Activated CD4-positive, alpha-beta T cell treated with anti-CD3 and anti-CD28 coated beads, Interleukin-2, amount 10 ng/mL, durations not matched to agents 7 days and 5 days (primary cell): ENCODE measurements at regions not wholly inside any gene's neighbourhood (a gene's known extent, or its start where the extent isn't known, plus 50 kb on each side); places are given as distances from the start of the nearest gene placed in this dataset.

ENCODE experiments used
- CTCF ChIA-PET: fragments of 350-600 bp; sonication (Branson Sonifier 250); formaldehyde crosslinking; loops from one replicate; lab custom pipeline; 2021; ENCODE audit warnings: antibody characterized with exemption; lab: Charles Lee
- POLR2A ChIA-PET: fragments of 350-600 bp; sonication (Branson Sonifier 250); formaldehyde crosslinking; loops from one replicate; lab custom pipeline; 2021; ENCODE audit warnings: antibody characterized with exemption; lab: Charles Lee
- DNase-seq: peaks from one replicate; pipeline ENCODE4 v3.0.0-alpha.2; 2020
- H3K27ac Mint-ChIP-seq: one replicate; pipeline ENCODE4 v1.8.0; 2021; ENCODE audit warnings: mild to moderate bottlenecking, moderate library complexity, mixed read lengths
- H3K27me3 Mint-ChIP-seq: one replicate; pipeline ENCODE4 v1.8.0; 2021; ENCODE audit warnings: mixed read lengths
- H3K36me3 Mint-ChIP-seq: one replicate; pipeline ENCODE4 v1.8.0; 2021; ENCODE audit warnings: low read depth, mixed read lengths
- H3K4me1 Mint-ChIP-seq: one replicate; pipeline ENCODE4 v1.8.0; 2021; ENCODE audit warnings: mixed read lengths
- H3K4me3 Mint-ChIP-seq: one replicate; pipeline ENCODE4 v1.8.0; 2021; ENCODE audit warnings: mild to moderate bottlenecking, moderate library complexity, mixed read lengths
- H3K9me3 Mint-ChIP-seq: one replicate; pipeline ENCODE4 v1.8.0; 2021; ENCODE audit warnings: mixed read lengths

DNA sequence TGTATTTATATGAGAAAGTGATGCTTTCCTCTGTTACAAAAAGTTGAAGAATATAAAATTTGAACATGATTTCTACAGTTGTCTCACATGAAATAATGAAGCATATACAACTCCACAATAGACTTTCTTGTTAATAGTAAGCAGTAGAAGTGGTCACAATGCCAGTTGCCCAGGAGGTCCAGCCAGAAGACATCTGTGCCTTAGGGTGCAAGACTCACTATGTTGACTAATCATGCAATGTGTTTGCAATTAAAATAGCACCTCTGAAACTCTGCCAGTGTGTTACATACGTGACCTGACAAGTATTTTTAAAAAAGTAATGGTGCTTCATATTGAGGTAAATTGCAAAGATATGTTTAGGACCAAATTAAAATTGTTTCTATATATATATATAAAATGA is 547.2 kb downstream of the ETV1 start:
- no peaks in the 10 kb centered on the region for H3K4me1 Mint-ChIP-seq
- DNase-seq: no peak
- H3K36me3 Mint-ChIP-seq: no peaks in the 10 kb centered on the region
- H3K27me3 Mint-ChIP-seq: no peaks in the 10 kb centered on the region
- no peaks in the 10 kb centered on the region for H3K9me3 Mint-ChIP-seq
- H3K4me3 Mint-ChIP-seq: no peak overlapping the region
- H3K27ac Mint-ChIP-seq: no peak overlapping the region
- ChIA-PET POLR2A (no interaction called here), CTCF (no interaction called here)

DNA sequence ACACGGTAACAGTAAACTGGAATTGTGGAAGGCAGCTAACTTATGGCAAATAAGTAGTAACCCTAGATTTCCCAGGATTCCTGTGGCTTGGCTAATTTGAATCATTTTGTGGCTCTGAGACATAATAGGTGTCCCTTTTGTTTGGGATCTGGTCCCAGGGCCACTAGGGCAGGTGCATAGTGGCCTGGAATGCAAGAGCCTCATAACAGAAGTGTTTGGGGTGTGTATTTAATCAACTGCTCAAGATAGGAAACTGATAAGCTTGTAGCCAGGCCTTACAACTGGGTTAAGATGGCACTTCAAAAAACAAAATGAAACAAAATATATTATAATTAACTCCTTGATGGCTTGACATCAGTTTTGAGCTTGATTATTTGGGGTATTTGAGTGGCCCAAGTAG is 541.8 kb downstream of the ETV1 start:
- ChIA-PET POLR2A (no interaction called here), CTCF (no interaction called here)
- H3K27ac Mint-ChIP-seq: no peak overlapping the region
- H3K27me3 Mint-ChIP-seq: no peaks in the 10 kb centered on the region
- no peaks in the 10 kb centered on the region for H3K36me3 Mint-ChIP-seq
- H3K9me3 Mint-ChIP-seq: peaks cover 9% of the 10 kb centered on the region
- DNase-seq: no peak
- H3K4me1 Mint-ChIP-seq: no peaks in the 10 kb centered on the region
- H3K4me3 Mint-ChIP-seq: no peak overlapping the region

DNA sequence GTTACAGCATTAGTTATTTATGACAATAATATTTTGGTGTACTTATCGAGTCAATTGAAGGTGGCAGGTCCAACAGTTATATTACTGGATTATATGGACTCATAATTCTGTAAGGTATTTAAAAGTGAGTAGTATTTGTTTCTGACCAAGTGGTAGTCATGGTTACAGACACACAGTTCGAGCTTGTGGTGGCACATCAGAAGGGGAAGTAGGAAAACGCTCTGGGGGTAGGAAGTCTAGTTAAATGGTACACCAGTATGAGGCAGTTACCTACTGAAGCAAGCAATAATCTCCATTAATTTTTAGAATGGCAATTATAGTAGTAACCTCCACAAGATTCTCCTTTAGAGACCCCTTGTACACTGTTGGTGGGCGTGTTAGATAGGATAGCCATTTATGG is 541.2 kb downstream of the ETV1 start:
- Mint-ChIP-seq H3K36me3 (no peaks in the 10 kb centered on the region), H3K9me3 (peaks cover 9% of the 10 kb centered on the region), H3K27ac (no peak overlapping the region), H3K4me3 (no peak overlapping the region), H3K27me3 (no peaks in the 10 kb centered on the region), H3K4me1 (no peaks in the 10 kb centered on the region)
- ChIA-PET CTCF (no interaction called here), POLR2A (no interaction called here)
- no peak for DNase-seq

DNA sequence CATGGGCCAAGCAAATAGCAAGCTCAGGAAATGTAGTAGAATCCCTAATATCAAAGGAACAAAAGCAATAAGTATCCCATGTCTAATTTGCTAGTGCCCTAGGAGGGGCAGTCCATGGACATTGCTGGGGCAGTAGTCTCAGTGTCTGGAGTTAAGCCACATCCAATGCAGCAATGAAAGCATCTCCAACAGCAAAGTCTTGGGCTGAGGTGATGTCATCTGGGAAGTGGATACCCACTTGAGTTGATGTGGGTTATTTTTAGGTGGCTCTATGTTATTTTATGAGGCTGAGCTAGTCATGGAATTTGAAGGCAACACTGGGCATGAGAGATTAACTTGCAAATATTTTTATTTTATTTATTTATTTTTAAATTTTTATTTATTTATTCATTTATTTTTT is 540.0 kb downstream of the ETV1 start:
- Mint-ChIP-seq H3K4me3 (no peak overlapping the region), H3K36me3 (no peaks in the 10 kb centered on the region), H3K27me3 (no peaks in the 10 kb centered on the region), H3K9me3 (peaks cover 9% of the 10 kb centered on the region), H3K27ac (no peak overlapping the region), H3K4me1 (no peaks in the 10 kb centered on the region)
- ChIA-PET CTCF (interaction anchor here (0.6 kb wide), 1 partner anchor 336 kb away, joined by 3 read pairs; no protein-coding TSS in a partner anchor), POLR2A (no interaction called here)
- DNase-seq: no peak

DNA sequence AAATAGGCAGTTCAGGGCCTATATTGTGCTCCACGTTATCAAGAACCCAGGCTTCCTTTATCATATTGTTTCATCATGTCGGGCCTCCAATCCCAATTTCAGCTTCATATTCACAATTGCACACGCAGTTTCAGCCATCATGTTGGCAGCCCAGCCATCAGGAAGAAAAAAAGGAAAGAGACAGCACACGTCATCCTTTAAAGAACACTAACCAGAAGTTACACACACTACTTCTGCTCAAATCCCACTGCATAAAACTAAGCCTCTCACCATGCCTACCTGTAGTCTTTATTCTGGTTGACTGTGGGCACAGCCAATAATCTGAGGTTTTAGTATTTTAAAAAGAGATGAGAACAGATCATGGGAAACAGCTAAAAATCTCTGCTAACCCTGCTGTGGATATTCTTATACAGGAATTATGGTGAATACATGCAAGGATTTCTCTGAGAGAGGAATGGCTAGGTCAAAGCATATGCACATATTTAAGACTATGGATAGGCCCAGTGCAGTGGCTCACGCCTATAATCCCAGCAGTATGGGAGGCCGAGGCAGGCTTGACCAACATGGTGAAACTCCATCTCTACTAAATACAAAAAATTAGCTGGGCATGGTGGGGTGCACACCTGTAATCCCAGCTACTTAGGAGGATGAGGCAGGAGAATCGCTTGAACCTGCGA is 534.4 kb downstream of the ETV1 start:
- POLR2A ChIA-PET: no interaction called here
- no peak overlapping the region for H3K4me3 Mint-ChIP-seq
- CTCF ChIA-PET: no interaction called here
- DNase-seq: no peak
- H3K27me3 Mint-ChIP-seq: no peaks in the 10 kb centered on the region
- no peak overlapping the region for H3K27ac Mint-ChIP-seq
- peaks cover 7% of the 10 kb centered on the region for H3K9me3 Mint-ChIP-seq
- no peaks in the 10 kb centered on the region for H3K4me1 Mint-ChIP-seq
- H3K36me3 Mint-ChIP-seq: no peaks in the 10 kb centered on the region

DNA sequence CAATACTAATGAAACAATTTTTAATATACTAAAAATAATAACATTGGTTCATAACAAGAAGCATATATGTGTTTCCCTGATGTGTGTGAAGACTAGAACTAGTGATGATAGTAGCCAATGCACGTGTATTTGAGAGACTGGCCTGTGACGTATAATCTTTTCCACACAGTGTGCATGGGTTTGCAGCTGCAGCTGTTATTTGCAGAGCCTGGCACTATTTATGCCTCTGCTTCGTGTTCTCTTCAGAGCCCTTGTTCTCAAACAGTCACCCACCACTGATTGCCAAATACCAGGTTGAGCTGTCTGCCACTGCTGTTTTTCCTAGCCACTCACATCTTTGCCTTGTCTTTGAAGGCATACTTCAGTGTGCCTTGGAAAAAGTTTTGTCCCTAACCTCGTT is 531.7 kb downstream of the ETV1 start:
- H3K36me3 Mint-ChIP-seq: no peaks in the 10 kb centered on the region
- H3K27ac Mint-ChIP-seq: no peak overlapping the region
- DNase-seq: no peak
- POLR2A ChIA-PET: no interaction called here
- CTCF ChIA-PET: no interaction called here
- H3K4me1 Mint-ChIP-seq: no peaks in the 10 kb centered on the region
- no peaks in the 10 kb centered on the region for H3K27me3 Mint-ChIP-seq
- H3K9me3 Mint-ChIP-seq: no peaks in the 10 kb centered on the region
- H3K4me3 Mint-ChIP-seq: no peak overlapping the region

DNA sequence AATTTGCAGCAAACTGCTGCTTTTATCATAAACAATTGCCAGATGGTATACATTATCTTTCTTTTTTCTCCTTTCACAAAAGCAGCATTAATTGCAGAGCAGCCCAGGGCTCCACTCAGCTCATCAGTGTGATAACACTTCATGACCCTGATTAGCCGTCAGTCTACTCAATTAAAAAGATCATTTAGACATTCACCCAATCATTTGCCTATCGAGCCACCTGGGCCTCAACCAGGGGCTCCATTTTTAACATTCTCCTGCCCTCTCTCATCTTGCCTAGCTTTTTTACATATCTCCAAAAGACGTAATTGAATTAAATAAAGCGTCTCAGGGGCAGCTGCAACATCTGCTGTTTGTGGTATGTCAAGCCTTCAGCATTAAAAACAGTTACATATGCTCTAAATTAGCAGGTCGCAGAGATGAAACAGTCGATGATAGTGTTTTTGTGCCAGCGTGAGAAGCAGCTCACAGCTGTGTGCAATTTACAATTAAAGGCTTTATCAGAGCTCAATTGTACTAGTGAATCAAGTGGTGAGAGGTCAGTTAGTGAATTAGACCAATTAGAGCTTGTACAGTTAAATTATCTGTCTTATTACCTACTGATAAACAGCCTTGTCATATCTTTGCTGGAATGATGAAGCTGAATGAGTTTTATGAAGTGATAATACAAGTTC is 522.5 kb downstream of the ETV1 start:
- H3K27ac Mint-ChIP-seq: no peak overlapping the region
- POLR2A ChIA-PET: no interaction called here
- DNase-seq: no peak
- CTCF ChIA-PET: interaction anchor here (0.6 kb wide), 1 partner anchor 557 kb away, joined by 4 read pairs; no protein-coding TSS in a partner anchor
- H3K4me3 Mint-ChIP-seq: no peak overlapping the region
- no peaks in the 10 kb centered on the region for H3K27me3 Mint-ChIP-seq
- no peaks in the 10 kb centered on the region for H3K4me1 Mint-ChIP-seq
- H3K36me3 Mint-ChIP-seq: no peaks in the 10 kb centered on the region
- no peaks in the 10 kb centered on the region for H3K9me3 Mint-ChIP-seq

DNA sequence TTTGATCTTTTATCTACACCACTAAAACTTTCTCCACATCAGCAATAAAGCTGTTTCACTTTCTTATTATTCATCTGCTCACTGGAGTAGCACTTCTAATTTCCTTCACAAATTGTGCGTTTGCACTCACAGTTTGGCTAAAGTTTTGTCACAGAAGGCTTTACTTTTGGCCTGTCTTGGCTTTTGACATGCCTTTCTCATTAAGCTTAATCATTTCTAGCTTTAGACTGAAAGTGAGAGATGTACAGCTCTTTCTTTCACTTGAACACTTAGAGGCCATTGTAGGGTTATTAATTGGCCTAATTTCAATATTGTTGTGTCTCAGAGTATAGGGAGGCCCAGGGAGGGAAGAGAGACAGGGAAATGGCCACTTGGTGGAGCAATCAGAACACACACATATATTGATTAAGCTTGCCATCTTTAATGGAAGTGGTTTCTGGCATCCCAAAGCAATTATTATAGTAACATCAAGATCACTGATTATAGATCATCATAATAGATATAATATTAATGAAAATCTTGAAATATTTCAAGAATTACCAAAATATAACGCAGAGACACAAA is 512.5 kb downstream of the ETV1 start:
- Mint-ChIP-seq H3K4me1 (no peaks in the 10 kb centered on the region), H3K27ac (no peak overlapping the region), H3K4me3 (no peak overlapping the region), H3K9me3 (no peaks in the 10 kb centered on the region), H3K36me3 (no peaks in the 10 kb centered on the region), H3K27me3 (no peaks in the 10 kb centered on the region)
- CTCF ChIA-PET: no interaction called here
- DNase-seq: no peak
- POLR2A ChIA-PET: no interaction called here

DNA sequence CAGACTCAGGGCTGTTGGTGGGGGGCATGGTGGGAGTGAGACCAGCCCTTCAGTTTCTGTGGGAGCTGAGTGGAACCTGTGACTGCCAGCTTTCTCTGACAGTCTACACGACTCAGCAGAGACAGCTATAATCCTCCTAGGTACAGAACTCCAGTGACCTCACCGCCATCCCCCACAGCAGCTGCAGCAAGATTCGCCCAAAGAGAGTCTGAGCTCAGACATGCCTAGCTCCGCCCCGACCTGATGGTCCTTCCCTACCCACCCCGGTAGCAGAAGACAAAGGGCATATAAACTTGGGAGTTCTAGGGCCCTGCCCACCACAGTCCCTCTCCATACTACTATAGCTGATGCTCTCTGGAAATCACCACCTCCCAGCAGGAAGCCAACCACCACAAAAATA is 500.1 kb downstream of the ETV1 start:
- Mint-ChIP-seq H3K27ac (no peak overlapping the region), H3K9me3 (peaks cover 6% of the 10 kb centered on the region), H3K4me3 (no peak overlapping the region), H3K27me3 (no peaks in the 10 kb centered on the region), H3K4me1 (no peaks in the 10 kb centered on the region), H3K36me3 (no peaks in the 10 kb centered on the region)
- POLR2A ChIA-PET: no interaction called here
- no peak for DNase-seq
- CTCF ChIA-PET: no interaction called here

DNA sequence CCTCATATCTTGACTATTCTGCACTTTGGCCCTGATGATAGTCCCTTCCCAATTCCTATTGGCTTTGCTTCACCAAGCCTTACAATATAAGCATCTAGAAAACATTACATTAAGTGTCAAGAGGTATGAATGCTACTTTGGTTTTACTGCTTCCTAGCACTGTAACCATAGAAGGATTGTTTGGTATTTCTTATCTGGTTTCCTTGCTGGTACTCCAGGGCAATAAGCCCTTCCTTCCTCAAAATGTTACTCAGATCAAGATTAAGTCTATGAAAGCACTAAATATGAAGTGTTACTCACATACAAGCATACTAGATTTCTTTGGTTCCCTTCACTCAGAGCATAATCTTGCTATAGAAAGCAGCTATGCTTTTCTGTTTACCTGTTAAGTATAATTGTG is 492.5 kb downstream of the ETV1 start:
- ChIA-PET POLR2A (no interaction called here), CTCF (no interaction called here)
- Mint-ChIP-seq H3K27ac (no peak overlapping the region), H3K27me3 (no peaks in the 10 kb centered on the region), H3K4me1 (no peaks in the 10 kb centered on the region), H3K36me3 (no peaks in the 10 kb centered on the region), H3K9me3 (no peaks in the 10 kb centered on the region), H3K4me3 (no peak overlapping the region)
- no peak for DNase-seq

DNA sequence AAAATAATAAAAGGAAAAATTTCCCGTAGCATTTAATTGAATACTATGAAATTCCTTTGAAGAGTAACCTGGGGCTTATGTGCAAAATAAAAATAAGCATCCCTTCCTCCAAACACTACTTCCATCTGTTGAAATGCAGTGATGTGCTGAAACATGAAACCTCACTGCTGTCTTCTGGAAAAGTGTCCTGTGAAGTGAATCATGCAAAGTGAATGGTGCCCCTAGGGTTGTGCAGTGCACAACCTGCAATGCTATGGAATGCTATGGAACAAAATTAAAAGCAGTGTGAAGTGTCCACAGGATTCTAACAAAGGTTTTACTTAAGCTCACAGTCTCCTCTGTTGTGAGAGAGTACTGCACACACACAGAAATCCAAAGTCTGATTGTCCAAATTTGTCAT is 480.9 kb downstream of the ETV1 start:
- no peak for DNase-seq
- POLR2A ChIA-PET: no interaction called here
- Mint-ChIP-seq H3K4me3 (no peak overlapping the region), H3K9me3 (no peaks in the 10 kb centered on the region), H3K27me3 (no peaks in the 10 kb centered on the region), H3K36me3 (no peaks in the 10 kb centered on the region), H3K27ac (no peak overlapping the region), H3K4me1 (no peaks in the 10 kb centered on the region)
- CTCF ChIA-PET: no interaction called here

DNA sequence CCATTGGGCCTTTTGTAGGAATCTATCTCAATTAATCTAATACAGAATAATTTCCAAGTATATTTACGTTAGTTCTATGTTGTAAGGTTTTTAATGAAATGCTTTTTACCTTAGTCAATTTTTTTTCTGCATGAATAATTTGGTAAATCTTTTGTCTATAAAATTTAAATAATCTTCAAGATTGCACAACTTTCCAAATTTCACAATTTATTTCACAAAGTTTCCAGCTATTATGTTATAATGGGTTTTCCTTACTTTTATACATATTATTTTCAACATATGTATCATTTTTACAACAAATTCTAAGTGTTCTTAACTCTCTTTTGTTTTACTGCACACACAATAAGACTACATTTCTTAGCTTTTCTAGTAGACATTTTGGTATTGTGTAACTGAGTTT is 470.7 kb downstream of the ETV1 start:
- POLR2A ChIA-PET: no interaction called here
- DNase-seq: no peak
- CTCF ChIA-PET: no interaction called here
- Mint-ChIP-seq H3K4me1 (no peaks in the 10 kb centered on the region), H3K36me3 (no peaks in the 10 kb centered on the region), H3K27ac (no peak overlapping the region), H3K27me3 (no peaks in the 10 kb centered on the region), H3K9me3 (no peaks in the 10 kb centered on the region), H3K4me3 (no peak overlapping the region)

DNA sequence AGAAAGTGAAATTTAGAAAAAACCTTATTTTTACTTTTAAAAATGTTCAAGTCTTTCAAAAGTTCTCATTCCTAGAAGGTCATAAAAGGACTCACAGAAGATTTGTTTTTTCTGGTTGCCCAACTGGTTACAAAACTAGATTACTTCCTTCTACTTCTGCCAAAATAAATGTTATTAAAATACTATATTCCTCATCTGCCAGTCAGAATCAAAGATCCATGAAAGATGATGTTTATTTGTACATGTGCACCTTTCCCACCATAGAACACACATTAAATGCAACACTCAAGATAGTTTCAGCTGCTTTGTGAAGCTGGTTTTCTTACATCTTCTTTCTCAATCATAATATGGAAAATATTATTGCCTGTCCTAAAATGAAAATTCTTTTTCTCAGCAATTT is 465.4 kb downstream of the ETV1 start:
- H3K9me3 Mint-ChIP-seq: no peaks in the 10 kb centered on the region
- DNase-seq: no peak
- H3K27me3 Mint-ChIP-seq: no peaks in the 10 kb centered on the region
- CTCF ChIA-PET: interaction anchor here (0.7 kb wide), 1 partner anchor 229 kb away, joined by 3 read pairs; no protein-coding TSS in a partner anchor
- no peak overlapping the region for H3K4me3 Mint-ChIP-seq
- no peak overlapping the region for H3K27ac Mint-ChIP-seq
- POLR2A ChIA-PET: no interaction called here
- no peaks in the 10 kb centered on the region for H3K36me3 Mint-ChIP-seq
- no peaks in the 10 kb centered on the region for H3K4me1 Mint-ChIP-seq
